ENCODE measurements at regions not wholly inside any gene's neighbourhood (a gene's known extent, or its start where the extent isn't known, plus 50 kb on each side); places are given as distances from the start of the nearest gene placed in this dataset.

DNA sequence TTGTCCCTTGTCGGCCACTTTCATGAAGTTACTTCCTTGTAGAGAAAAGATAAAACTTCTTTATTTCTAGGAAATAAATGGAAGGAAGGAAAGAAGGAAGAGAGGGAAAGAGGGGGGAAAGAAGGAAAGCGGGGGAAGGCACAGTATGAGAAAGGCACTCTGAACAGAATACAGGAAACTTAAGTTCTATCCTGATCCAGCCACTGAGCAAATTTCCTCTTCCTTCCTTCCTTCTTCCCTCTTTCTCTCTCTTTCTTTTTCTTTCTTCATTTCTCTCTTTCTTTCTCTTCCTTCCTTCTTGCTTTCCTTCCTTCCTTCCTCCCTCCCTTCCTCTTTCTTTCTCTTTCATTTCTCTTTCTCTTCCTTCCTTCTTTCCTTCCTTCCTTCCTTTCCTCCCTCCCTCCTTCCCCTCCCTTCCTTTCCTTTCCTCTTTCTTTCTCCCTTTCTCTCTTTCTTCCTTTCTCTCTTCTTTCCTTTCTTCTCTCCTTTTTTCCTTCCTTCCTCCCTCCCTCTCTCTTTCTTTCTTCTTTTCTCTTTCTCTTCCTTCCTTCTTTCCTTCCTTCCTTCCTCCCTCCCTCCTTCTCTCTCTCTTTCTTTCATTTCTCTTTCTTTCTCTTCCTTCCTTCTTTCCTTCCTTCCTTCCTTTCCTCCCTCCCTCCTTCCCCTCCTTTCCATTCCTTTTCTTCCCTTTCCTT lies 240.2 kb upstream of the BRINP1 start:
- no peak overlapping the region for H3K4me3 ChIP-seq (ENCODE audit: low read depth, low read length, poor library complexity, severe bottlenecking)
- ChIA-PET POLR2A (ENCODE audit: low non-redundant PET) (no interaction called here), CTCF (no interaction called here)
- H3K36me3 ChIP-seq (ENCODE audit: insufficient read depth, low read length, poor library complexity, severe bottlenecking), result no peaks in the 10 kb centered on the region
- no peaks in the 10 kb centered on the region for H3K4me1 ChIP-seq (ENCODE audit: insufficient read depth, low read length, poor library complexity, severe bottlenecking)
- H3K27ac ChIP-seq (ENCODE audit: low read depth, low read length, poor library complexity, severe bottlenecking), result no peak overlapping the region
- BruUV-seq (replicated peaks), result no TSS peak
- no peak for DNase-seq (ENCODE audit: low spot score)
- no peak for TF ChIP-seq EZH2 (IDR thresholded peaks at IDR 0.05; ENCODE audit: borderline replicate concordance, low read depth, low read length, poor library complexity, severe bottlenecking)
- H3K27me3 ChIP-seq (replicated peaks; ENCODE audit: insufficient read depth, low read depth, low read length, poor library complexity), result peaks cover 8% of the 10 kb centered on the region
- H3K9me3 ChIP-seq (ENCODE audit: low read depth, low read length, poor library complexity, severe bottlenecking), result no peaks in the 10 kb centered on the region
- intact Hi-C loops (cut with micrococcal nuclease; ENCODE audit: unreplicated experiment), result no loop called here

DNA sequence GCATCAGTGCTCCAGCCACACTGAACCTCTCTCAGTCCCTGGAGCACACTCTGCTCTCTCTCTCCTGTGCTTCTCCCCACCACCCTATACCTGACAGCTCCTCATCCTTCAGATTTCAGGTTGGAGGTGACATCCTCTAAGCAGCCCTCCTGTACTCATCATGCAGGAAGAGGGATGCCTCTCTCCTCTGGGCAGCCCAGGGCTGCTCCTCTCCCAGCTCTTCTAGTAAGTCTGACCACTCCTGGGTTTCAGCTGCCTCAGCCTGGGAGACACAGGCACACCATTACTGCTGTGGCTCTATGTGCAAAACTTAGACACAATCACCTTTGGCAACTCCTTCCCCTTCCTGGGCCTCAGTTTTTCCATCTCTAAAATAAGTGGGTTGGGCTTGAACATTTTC lies 232.4 kb upstream of the BRINP1 start:
- Histone ChIP-seq H3K4me1 (ENCODE audit: insufficient read depth, low read length, poor library complexity, severe bottlenecking) (no peaks in the 10 kb centered on the region), H3K9me3 (ENCODE audit: low read depth, low read length, poor library complexity, severe bottlenecking) (no peaks in the 10 kb centered on the region), H3K4me3 (ENCODE audit: low read depth, low read length, poor library complexity, severe bottlenecking) (no peak overlapping the region), H3K27ac (ENCODE audit: low read depth, low read length, poor library complexity, severe bottlenecking) (no peak overlapping the region), H3K27me3 (replicated peaks; ENCODE audit: insufficient read depth, low read depth, low read length, poor library complexity) (no peaks in the 10 kb centered on the region), H3K36me3 (ENCODE audit: insufficient read depth, low read length, poor library complexity, severe bottlenecking) (no peaks in the 10 kb centered on the region)
- no TSS peak for BruUV-seq (replicated peaks)
- intact Hi-C loops (cut with micrococcal nuclease; ENCODE audit: unreplicated experiment), result no loop called here
- TF ChIP-seq EZH2 (IDR thresholded peaks at IDR 0.05; ENCODE audit: borderline replicate concordance, low read depth, low read length, poor library complexity, severe bottlenecking) (no peak), CTCF (conservative IDR thresholded peaks at IDR 0.05; ENCODE audit: low read depth, low read length) (no peak)
- DNase-seq (ENCODE audit: low spot score), result no peak
- ChIA-PET POLR2A (ENCODE audit: low non-redundant PET) (no interaction called here), CTCF (no interaction called here)

DNA sequence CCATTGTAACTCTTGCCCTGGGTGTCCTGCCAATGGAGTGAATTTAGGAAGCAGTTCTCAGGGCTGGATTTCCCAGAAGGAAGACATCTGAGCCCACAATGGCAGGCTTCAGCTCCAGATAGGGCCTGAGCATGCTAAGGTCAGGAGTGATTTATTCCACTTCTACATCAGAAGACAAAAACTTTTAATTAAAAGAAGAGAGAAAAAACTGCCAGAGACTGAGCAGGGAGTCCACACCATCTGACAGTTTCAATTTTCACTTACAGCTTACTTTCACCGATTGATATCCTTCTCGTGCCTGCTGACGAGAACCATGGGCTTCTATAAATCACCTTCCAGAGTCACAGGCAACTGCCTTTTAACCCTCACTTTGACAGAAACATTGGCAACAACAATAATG lies 228.3 kb upstream of the BRINP1 start:
- ChIA-PET POLR2A (ENCODE audit: low non-redundant PET) (no interaction called here), CTCF (no interaction called here)
- Histone ChIP-seq H3K9me3 (ENCODE audit: low read depth, low read length, poor library complexity, severe bottlenecking) (no peaks in the 10 kb centered on the region), H3K27ac (ENCODE audit: low read depth, low read length, poor library complexity, severe bottlenecking) (no peak overlapping the region), H3K4me1 (ENCODE audit: insufficient read depth, low read length, poor library complexity, severe bottlenecking) (no peaks in the 10 kb centered on the region), H3K36me3 (ENCODE audit: insufficient read depth, low read length, poor library complexity, severe bottlenecking) (no peaks in the 10 kb centered on the region), H3K27me3 (replicated peaks; ENCODE audit: insufficient read depth, low read depth, low read length, poor library complexity) (no peaks in the 10 kb centered on the region), H3K4me3 (ENCODE audit: low read depth, low read length, poor library complexity, severe bottlenecking) (no peak overlapping the region)
- intact Hi-C loops (cut with micrococcal nuclease; ENCODE audit: unreplicated experiment), result no loop called here
- no TSS peak for BruUV-seq (replicated peaks)
- DNase-seq (ENCODE audit: low spot score), result no peak
- TF ChIP-seq EZH2 (IDR thresholded peaks at IDR 0.05; ENCODE audit: borderline replicate concordance, low read depth, low read length, poor library complexity, severe bottlenecking), result no peak
- no peak for TF ChIP-seq CTCF (conservative IDR thresholded peaks at IDR 0.05; ENCODE audit: low read depth, low read length)

GRCh38 chr9:119596703-119597102 lies 227.5 kb upstream of the BRINP1 start:
- POLR2A ChIA-PET (ENCODE audit: low non-redundant PET), result no interaction called here
- H3K9me3 ChIP-seq (ENCODE audit: low read depth, low read length, poor library complexity, severe bottlenecking), result no peaks in the 10 kb centered on the region
- no peaks in the 10 kb centered on the region for H3K4me1 ChIP-seq (ENCODE audit: insufficient read depth, low read length, poor library complexity, severe bottlenecking)
- no peak for DNase-seq (ENCODE audit: low spot score)
- intact Hi-C loops (cut with micrococcal nuclease; ENCODE audit: unreplicated experiment), result no loop called here
- TF ChIP-seq EZH2 (IDR thresholded peaks at IDR 0.05; ENCODE audit: borderline replicate concordance, low read depth, low read length, poor library complexity, severe bottlenecking), result no peak
- no peak for TF ChIP-seq CTCF (conservative IDR thresholded peaks at IDR 0.05; ENCODE audit: low read depth, low read length)
- no peak overlapping the region for H3K4me3 ChIP-seq (ENCODE audit: low read depth, low read length, poor library complexity, severe bottlenecking)
- CTCF ChIA-PET, result no interaction called here
- BruUV-seq (replicated peaks), result no TSS peak
- H3K36me3 ChIP-seq (ENCODE audit: insufficient read depth, low read length, poor library complexity, severe bottlenecking), result no peaks in the 10 kb centered on the region
- H3K27me3 ChIP-seq (replicated peaks; ENCODE audit: insufficient read depth, low read depth, low read length, poor library complexity), result no peaks in the 10 kb centered on the region
- H3K27ac ChIP-seq (ENCODE audit: low read depth, low read length, poor library complexity, severe bottlenecking), result no peak overlapping the region
